Panc1 (cell line): ENCODE measurements at regions not wholly inside any gene's neighbourhood (a gene's known extent, or its start where the extent isn't known, plus 50 kb on each side); places are given as distances from the start of the nearest gene placed in this dataset.

Experiments
- POLR2AphosphoS5 ChIP-seq: IDR thresholded peaks from 2 replicates; pipeline ENCODE4 v1.6.1; 2012; ENCODE audit warnings: mild to moderate bottlenecking, low read depth, low read length, moderate library complexity
- TCF7L2 ChIP-seq: IDR thresholded peaks from 2 replicates; pipeline ENCODE4 v1.6.1; 2011; ENCODE audit warnings: mild to moderate bottlenecking, low read depth, low read length, inconsistent platforms
- TF ChIP-seq, protein P1 (sequence below): fragments of 450-650 bp; IDR thresholded peaks from 2 replicates; pipeline ENCODE4 v1.5.1; 2017; ENCODE audit warnings: mild to moderate bottlenecking

DNA sequence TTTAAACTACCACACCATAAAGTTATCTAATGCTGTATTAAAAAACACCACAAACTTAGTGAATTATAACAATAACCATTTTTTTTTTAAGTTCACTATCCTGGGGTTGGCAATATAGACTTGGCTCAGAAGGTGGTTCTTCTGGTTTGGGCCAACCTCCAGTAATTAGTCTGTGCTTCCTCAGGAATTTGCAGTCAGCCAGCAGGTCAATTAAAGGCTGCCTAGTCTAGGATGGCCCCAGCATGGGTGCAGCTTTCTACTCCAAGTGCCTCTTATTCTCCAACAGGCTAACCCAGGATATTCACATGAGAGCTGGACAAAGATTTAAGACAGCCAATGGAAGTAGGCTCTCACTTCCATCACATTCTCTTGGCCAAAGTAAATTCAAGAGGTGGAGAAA, 379.1 kb upstream of the FIGN start:
- TF ChIP-seq, protein P1, sequence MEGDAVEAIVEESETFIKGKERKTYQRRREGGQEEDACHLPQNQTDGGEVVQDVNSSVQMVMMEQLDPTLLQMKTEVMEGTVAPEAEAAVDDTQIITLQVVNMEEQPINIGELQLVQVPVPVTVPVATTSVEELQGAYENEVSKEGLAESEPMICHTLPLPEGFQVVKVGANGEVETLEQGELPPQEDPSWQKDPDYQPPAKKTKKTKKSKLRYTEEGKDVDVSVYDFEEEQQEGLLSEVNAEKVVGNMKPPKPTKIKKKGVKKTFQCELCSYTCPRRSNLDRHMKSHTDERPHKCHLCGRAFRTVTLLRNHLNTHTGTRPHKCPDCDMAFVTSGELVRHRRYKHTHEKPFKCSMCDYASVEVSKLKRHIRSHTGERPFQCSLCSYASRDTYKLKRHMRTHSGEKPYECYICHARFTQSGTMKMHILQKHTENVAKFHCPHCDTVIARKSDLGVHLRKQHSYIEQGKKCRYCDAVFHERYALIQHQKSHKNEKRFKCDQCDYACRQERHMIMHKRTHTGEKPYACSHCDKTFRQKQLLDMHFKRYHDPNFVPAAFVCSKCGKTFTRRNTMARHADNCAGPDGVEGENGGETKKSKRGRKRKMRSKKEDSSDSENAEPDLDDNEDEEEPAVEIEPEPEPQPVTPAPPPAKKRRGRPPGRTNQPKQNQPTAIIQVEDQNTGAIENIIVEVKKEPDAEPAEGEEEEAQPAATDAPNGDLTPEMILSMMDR = no peak
- TF ChIP-seq POLR2AphosphoS5 (no peak), TCF7L2 (no peak)
